Activated naive CD4-positive, alpha-beta T cell treated with anti-CD3 and anti-CD28 coated beads, Interleukin-2, amount 10 ng/mL, durations not matched to agents 7 days and 5 days (primary cell): ENCODE measurements at regions not wholly inside any gene's neighbourhood (a gene's known extent, or its start where the extent isn't known, plus 50 kb on each side); places are given as distances from the start of the nearest gene placed in this dataset.
"Not testable (repeated sequence)": the region's sequence is repeated elsewhere in the genome, so short reads cannot be mapped to it uniquely, and the experiment has no call there.

Source experiments
- CTCF ChIA-PET: fragments of 350-600 bp; sonication (Branson Sonifier 250); formaldehyde crosslinking; loops from one replicate; lab custom pipeline; 2021; ENCODE audit warnings: antibody characterized with exemption; lab: Charles Lee
- DNase-seq: peaks from one replicate; pipeline ENCODE4 v3.0.0-alpha.2; 2020
- H3K27ac Mint-ChIP-seq: one replicate; pipeline ENCODE4 v1.8.0; 2021; ENCODE audit warnings: mild to moderate bottlenecking, moderate library complexity, mixed read lengths
- H3K27me3 Mint-ChIP-seq: one replicate; pipeline ENCODE4 v1.8.0; 2021; ENCODE audit warnings: mild to moderate bottlenecking, mixed read lengths
- H3K36me3 Mint-ChIP-seq: one replicate; pipeline ENCODE4 v1.8.0; 2021; ENCODE audit warnings: mixed read lengths
- H3K4me1 Mint-ChIP-seq: one replicate; pipeline ENCODE4 v1.8.0; 2021; ENCODE audit warnings: mixed read lengths
- H3K4me3 Mint-ChIP-seq: one replicate; pipeline ENCODE4 v1.8.0; 2021; ENCODE audit warnings: mild to moderate bottlenecking, moderate library complexity, mixed read lengths
- H3K9me3 Mint-ChIP-seq: one replicate; pipeline ENCODE4 v1.8.0; 2021; ENCODE audit warnings: mixed read lengths

GRCh38 chr11:82501174-82501573 is 232.5 kb downstream of the FAM181B start:
- DNase-seq, H3K4me1 Mint-ChIP-seq: not testable (repeated sequence)

GRCh38 chr11:82494988-82495432 is 238.7 kb downstream of the FAM181B start:
- CTCF ChIA-PET, result interaction anchor here (0.8 kb wide), 1 partner anchor 191 kb away, joined by 3 read pairs; no protein-coding TSS in a partner anchor
- H3K27ac Mint-ChIP-seq, result no peak overlapping the region
- no peak overlapping the region for H3K4me3 Mint-ChIP-seq
- H3K36me3 Mint-ChIP-seq, result no peaks in the 10 kb centered on the region
- no peaks in the 10 kb centered on the region for H3K4me1 Mint-ChIP-seq
- H3K27me3 Mint-ChIP-seq, result no peaks in the 10 kb centered on the region
- peaks cover 3% of the 10 kb centered on the region for H3K9me3 Mint-ChIP-seq
- no peak for DNase-seq

More at GRCh38 chr11:82501174-82501573, 232.5 kb downstream of the FAM181B start:
- H3K27ac Mint-ChIP-seq, H3K27me3 Mint-ChIP-seq, H3K9me3 Mint-ChIP-seq, H3K4me3 Mint-ChIP-seq, H3K36me3 Mint-ChIP-seq, CTCF ChIA-PET: not testable (repeated sequence)

GRCh38 chr11:82474876-82475275 is 258.8 kb downstream of the FAM181B start:
- Mint-ChIP-seq H3K36me3 (no peaks in the 10 kb centered on the region), H3K4me3 (no peak overlapping the region), H3K4me1 (no peaks in the 10 kb centered on the region), H3K9me3 (no peaks in the 10 kb centered on the region), H3K27ac (no peak overlapping the region), H3K27me3 (no peaks in the 10 kb centered on the region)
- DNase-seq, result no peak
- CTCF ChIA-PET, result no interaction called here

- no peak for DNase-seq
Measured at GRCh38 chr11:82465481-82465880, 268.2 kb downstream of the FAM181B start.

GRCh38 chr11:82462608-82463242 is 270.9 kb downstream of the FAM181B start:
- Mint-ChIP-seq H3K36me3 (no peaks in the 10 kb centered on the region), H3K27ac (no peak overlapping the region), H3K4me1 (no peaks in the 10 kb centered on the region), H3K9me3 (no peaks in the 10 kb centered on the region), H3K27me3 (no peaks in the 10 kb centered on the region), H3K4me3 (no peak overlapping the region)
- CTCF ChIA-PET, result no interaction called here
- DNase-seq, result no peak

More at GRCh38 chr11:82465481-82465880, 268.2 kb downstream of the FAM181B start:
- H3K9me3 Mint-ChIP-seq, result no peaks in the 10 kb centered on the region
- no peak overlapping the region for H3K4me3 Mint-ChIP-seq
- H3K36me3 Mint-ChIP-seq, result no peaks in the 10 kb centered on the region
- H3K4me1 Mint-ChIP-seq, result no peaks in the 10 kb centered on the region
- no peaks in the 10 kb centered on the region for H3K27me3 Mint-ChIP-seq
- no peak overlapping the region for H3K27ac Mint-ChIP-seq
- CTCF ChIA-PET, result no interaction called here

GRCh38 chr11:82458761-82459160 is 274.9 kb downstream of the FAM181B start:
- H3K9me3 Mint-ChIP-seq, result no peaks in the 10 kb centered on the region
- H3K4me3 Mint-ChIP-seq, result no peak overlapping the region
- no peaks in the 10 kb centered on the region for H3K4me1 Mint-ChIP-seq
- H3K27ac Mint-ChIP-seq, result no peak overlapping the region
- no peak for DNase-seq
- no peaks in the 10 kb centered on the region for H3K27me3 Mint-ChIP-seq
- CTCF ChIA-PET, result no interaction called here
- no peaks in the 10 kb centered on the region for H3K36me3 Mint-ChIP-seq

- Mint-ChIP-seq H3K9me3 (no peaks in the 10 kb centered on the region), H3K4me1 (no peaks in the 10 kb centered on the region), H3K27ac (no peak overlapping the region), H3K27me3 (no peaks in the 10 kb centered on the region), H3K36me3 (no peaks in the 10 kb centered on the region), H3K4me3 (no peak overlapping the region)
- DNase-seq, result no peak
- CTCF ChIA-PET, result no interaction called here
Measured at GRCh38 chr11:82458147-82458546, 275.5 kb downstream of the FAM181B start.

GRCh38 chr11:82450996-82451395 is 282.7 kb downstream of the FAM181B start:
- Mint-ChIP-seq H3K9me3 (no peaks in the 10 kb centered on the region), H3K27ac (no peak overlapping the region), H3K4me1 (no peaks in the 10 kb centered on the region), H3K4me3 (no peak overlapping the region), H3K27me3 (no peaks in the 10 kb centered on the region), H3K36me3 (no peaks in the 10 kb centered on the region)
- CTCF ChIA-PET, result interaction anchor here (0.6 kb wide), 1 partner anchor 820 kb away, joined by 3 read pairs; no protein-coding TSS in a partner anchor
- DNase-seq, result no peak

- no peak overlapping the region for H3K4me3 Mint-ChIP-seq
- DNase-seq, result no peak
- peaks cover 2% of the 10 kb centered on the region for H3K9me3 Mint-ChIP-seq
- CTCF ChIA-PET, result no interaction called here
- H3K36me3 Mint-ChIP-seq, result no peaks in the 10 kb centered on the region
- H3K4me1 Mint-ChIP-seq, result no peaks in the 10 kb centered on the region
- H3K27me3 Mint-ChIP-seq, result no peaks in the 10 kb centered on the region
- H3K27ac Mint-ChIP-seq, result no peak overlapping the region
Measured at GRCh38 chr11:82406611-82407010, 327.1 kb downstream of the FAM181B start.

- CTCF ChIA-PET, result no interaction called here
- no peak for DNase-seq
- no peaks in the 10 kb centered on the region for H3K36me3 Mint-ChIP-seq
- H3K27ac Mint-ChIP-seq, result no peak overlapping the region
- no peaks in the 10 kb centered on the region for H3K27me3 Mint-ChIP-seq
- peaks cover 2% of the 10 kb centered on the region for H3K9me3 Mint-ChIP-seq
- H3K4me3 Mint-ChIP-seq, result no peak overlapping the region
- H3K4me1 Mint-ChIP-seq, result no peaks in the 10 kb centered on the region
Measured at GRCh38 chr11:82405421-82405820, 328.2 kb downstream of the FAM181B start.

- H3K27me3 Mint-ChIP-seq, result no peaks in the 10 kb centered on the region
- H3K4me1 Mint-ChIP-seq, result no peaks in the 10 kb centered on the region
- H3K4me3 Mint-ChIP-seq, result no peak overlapping the region
- DNase-seq, result no peak
- peaks cover 2% of the 10 kb centered on the region for H3K9me3 Mint-ChIP-seq
- no peak overlapping the region for H3K27ac Mint-ChIP-seq
- CTCF ChIA-PET, result no interaction called here
- no peaks in the 10 kb centered on the region for H3K36me3 Mint-ChIP-seq
Measured at GRCh38 chr11:82404981-82405380, 328.7 kb downstream of the FAM181B start.

GRCh38 chr11:82403640-82404305 is 329.9 kb downstream of the FAM181B start:
- H3K4me3 Mint-ChIP-seq, result no peak overlapping the region
- H3K27ac Mint-ChIP-seq, result no peak overlapping the region
- no peaks in the 10 kb centered on the region for H3K27me3 Mint-ChIP-seq
- no peaks in the 10 kb centered on the region for H3K36me3 Mint-ChIP-seq
- peaks cover 2% of the 10 kb centered on the region for H3K9me3 Mint-ChIP-seq
- CTCF ChIA-PET, result no interaction called here
- no peak for DNase-seq
- no peaks in the 10 kb centered on the region for H3K4me1 Mint-ChIP-seq

- CTCF ChIA-PET, result no interaction called here
- Mint-ChIP-seq H3K9me3 (peaks cover under 1% of the 10 kb centered on the region), H3K36me3 (no peaks in the 10 kb centered on the region), H3K4me1 (no peaks in the 10 kb centered on the region), H3K27ac (no peak overlapping the region), H3K27me3 (no peaks in the 10 kb centered on the region), H3K4me3 (no peak overlapping the region)
- DNase-seq, result no peak
Measured at GRCh38 chr11:82398300-82398815, 335.3 kb downstream of the FAM181B start.

- H3K27me3 Mint-ChIP-seq, CTCF ChIA-PET, H3K27ac Mint-ChIP-seq, DNase-seq, H3K4me3 Mint-ChIP-seq, H3K36me3 Mint-ChIP-seq, H3K4me1 Mint-ChIP-seq, H3K9me3 Mint-ChIP-seq: not testable (repeated sequence)
Measured at GRCh38 chr11:82396639-82397038, 337.0 kb downstream of the FAM181B start.

GRCh38 chr11:82384308-82384707 is 349.4 kb downstream of the FAM181B start:
- CTCF ChIA-PET, result no interaction called here
- H3K36me3 Mint-ChIP-seq, result no peaks in the 10 kb centered on the region
- peaks cover 3% of the 10 kb centered on the region for H3K9me3 Mint-ChIP-seq
- H3K27ac Mint-ChIP-seq, result no peak overlapping the region
- no peaks in the 10 kb centered on the region for H3K27me3 Mint-ChIP-seq
- H3K4me3 Mint-ChIP-seq, result no peak overlapping the region
- no peaks in the 10 kb centered on the region for H3K4me1 Mint-ChIP-seq
- DNase-seq, result no peak
